ENCODE measurements at regions not wholly inside any gene's neighbourhood (a gene's known extent, or its start where the extent isn't known, plus 50 kb on each side); places are given as distances from the start of the nearest gene placed in this dataset.

- H3K27me3 ChIP-seq (ENCODE audit: control insufficient read depth, insufficient read depth) = no peaks in the 10 kb centered on the region
- H3K4me1 ChIP-seq (ENCODE audit: control insufficient read depth, insufficient read depth, low read length) = no peaks in the 10 kb centered on the region
- 50% methylated on average over 1 of the region's 1 CpG for WGBS
- intact Hi-C loops (cut with DNase I) = no loop called here
- no peaks in the 10 kb centered on the region for H3K9me3 ChIP-seq (ENCODE audit: control insufficient read depth, low read length)
- H3K4me3 ChIP-seq (ENCODE audit: low read length) = no peak overlapping the region
- ATAC-seq (no peak), DNase-seq (no peak)
- H3K27ac ChIP-seq (ENCODE audit: low read length) = no peak overlapping the region
Measured at GRCh38 chr5:107241841-107242240, 428.9 kb downstream of the EFNA5 start.

GRCh38 chr5:107235167-107235566 is 435.6 kb downstream of the EFNA5 start:
- 94% methylated on average over 6 of the region's 6 CpGs for whole genome bisulfite sequencing
- no peak overlapping the region for H3K27ac ChIP-seq (ENCODE audit: low read length)
- intact Hi-C loops (cut with DNase I) = no loop called here
- no peak overlapping the region for H3K4me3 ChIP-seq (ENCODE audit: low read length)
- H3K27me3 ChIP-seq (ENCODE audit: control insufficient read depth, insufficient read depth) = no peaks in the 10 kb centered on the region
- ATAC-seq (no peak), DNase-seq (no peak)
- no peaks in the 10 kb centered on the region for H3K9me3 ChIP-seq (ENCODE audit: control insufficient read depth, low read length)
- H3K4me1 ChIP-seq (ENCODE audit: control insufficient read depth, insufficient read depth, low read length) = no peaks in the 10 kb centered on the region

GRCh38 chr5:107232788-107233187 is 437.9 kb downstream of the EFNA5 start:
- Histone ChIP-seq H3K27me3 (ENCODE audit: control insufficient read depth, insufficient read depth) (no peaks in the 10 kb centered on the region), H3K4me1 (ENCODE audit: control insufficient read depth, insufficient read depth, low read length) (no peaks in the 10 kb centered on the region), H3K4me3 (ENCODE audit: low read length) (no peak overlapping the region), H3K9me3 (ENCODE audit: control insufficient read depth, low read length) (no peaks in the 10 kb centered on the region), H3K27ac (ENCODE audit: low read length) (no peak overlapping the region)
- intact Hi-C loops (cut with DNase I) = no loop called here
- 82% methylated on average over 4 of the region's 4 CpGs for whole genome bisulfite sequencing
- DNase-seq = no peak
- ATAC-seq = no peak

- no peak for ATAC-seq
- H3K4me3 ChIP-seq (ENCODE audit: low read length) = no peak overlapping the region
- no peaks in the 10 kb centered on the region for H3K9me3 ChIP-seq (ENCODE audit: control insufficient read depth, low read length)
- no peak overlapping the region for H3K27ac ChIP-seq (ENCODE audit: low read length)
- WGBS = 71% methylated on average over 1 of the region's 1 CpG
- no peak for DNase-seq
- H3K27me3 ChIP-seq (ENCODE audit: control insufficient read depth, insufficient read depth) = no peaks in the 10 kb centered on the region
- intact Hi-C loops (cut with DNase I) = no loop called here
- H3K4me1 ChIP-seq (ENCODE audit: control insufficient read depth, insufficient read depth, low read length) = no peaks in the 10 kb centered on the region
Measured at GRCh38 chr5:107232293-107232692, 438.4 kb downstream of the EFNA5 start.

- H3K27me3 ChIP-seq (ENCODE audit: control insufficient read depth, insufficient read depth) = no peaks in the 10 kb centered on the region
- no peaks in the 10 kb centered on the region for H3K9me3 ChIP-seq (ENCODE audit: control insufficient read depth, low read length)
- H3K4me3 ChIP-seq (ENCODE audit: low read length) = no peak overlapping the region
- WGBS = 75% methylated on average over 1 of the region's 1 CpG
- intact Hi-C loops (cut with DNase I) = no loop called here
- no peak overlapping the region for H3K27ac ChIP-seq (ENCODE audit: low read length)
- DNase-seq (no peak), ATAC-seq (no peak)
- H3K4me1 ChIP-seq (ENCODE audit: control insufficient read depth, insufficient read depth, low read length) = no peaks in the 10 kb centered on the region
Measured at GRCh38 chr5:107231191-107231590, 439.5 kb downstream of the EFNA5 start.

- H3K27me3 ChIP-seq (ENCODE audit: control insufficient read depth, insufficient read depth) = no peaks in the 10 kb centered on the region
- no peak overlapping the region for H3K4me3 ChIP-seq (ENCODE audit: low read length)
- 79% methylated on average over 3 of the region's 3 CpGs for WGBS
- no peaks in the 10 kb centered on the region for H3K4me1 ChIP-seq (ENCODE audit: control insufficient read depth, insufficient read depth, low read length)
- H3K27ac ChIP-seq (ENCODE audit: low read length) = no peak overlapping the region
- no peaks in the 10 kb centered on the region for H3K9me3 ChIP-seq (ENCODE audit: control insufficient read depth, low read length)
- no peak for ATAC-seq
- intact Hi-C loops (cut with DNase I) = no loop called here
- peak in 1 of 3 donors; percentile 10 for DNase-seq
Measured at GRCh38 chr5:107230367-107230766, 440.4 kb downstream of the EFNA5 start.

GRCh38 chr5:107228226-107228625 is 442.5 kb downstream of the EFNA5 start:
- no peak for ATAC-seq

GRCh38 chr5:107224272-107224671 is 446.5 kb downstream of the EFNA5 start:
- no peak for DNase-seq
- ATAC-seq = no peak
- 61% methylated on average over 1 of the region's 1 CpG for WGBS
- H3K4me3 ChIP-seq (ENCODE audit: low read length) = no peak overlapping the region
- intact Hi-C loops (cut with DNase I) = no loop called here
- no peaks in the 10 kb centered on the region for H3K4me1 ChIP-seq (ENCODE audit: control insufficient read depth, insufficient read depth, low read length)
- no peaks in the 10 kb centered on the region for H3K27me3 ChIP-seq (ENCODE audit: control insufficient read depth, insufficient read depth)
- H3K27ac ChIP-seq (ENCODE audit: low read length) = no peak overlapping the region
- peaks cover 2% of the 10 kb centered on the region for H3K9me3 ChIP-seq (ENCODE audit: control insufficient read depth, low read length)

More at GRCh38 chr5:107228226-107228625, 442.5 kb downstream of the EFNA5 start:
- no peaks in the 10 kb centered on the region for H3K4me1 ChIP-seq (ENCODE audit: control insufficient read depth, insufficient read depth, low read length)
- no peak for DNase-seq
- H3K4me3 ChIP-seq (ENCODE audit: low read length) = no peak overlapping the region
- H3K9me3 ChIP-seq (ENCODE audit: control insufficient read depth, low read length) = peaks cover 2% of the 10 kb centered on the region
- 87% methylated on average over 2 of the region's 2 CpGs for WGBS
- no peaks in the 10 kb centered on the region for H3K27me3 ChIP-seq (ENCODE audit: control insufficient read depth, insufficient read depth)
- no peak overlapping the region for H3K27ac ChIP-seq (ENCODE audit: low read length)
- intact Hi-C loops (cut with DNase I) = no loop called here

GRCh38 chr5:107223066-107223465 is 447.7 kb downstream of the EFNA5 start:
- H3K27ac ChIP-seq (ENCODE audit: low read length) = no peak overlapping the region
- intact Hi-C loops (cut with DNase I) = no loop called here
- WGBS = 78% methylated on average over 2 of the region's 2 CpGs

GRCh38 chr5:107219993-107220392 is 450.7 kb downstream of the EFNA5 start:
- Histone ChIP-seq H3K4me1 (ENCODE audit: control insufficient read depth, insufficient read depth, low read length) (no peaks in the 10 kb centered on the region), H3K4me3 (ENCODE audit: low read length) (no peak overlapping the region), H3K9me3 (ENCODE audit: control insufficient read depth, low read length) (peaks cover 2% of the 10 kb centered on the region), H3K27me3 (ENCODE audit: control insufficient read depth, insufficient read depth) (no peaks in the 10 kb centered on the region), H3K27ac (ENCODE audit: low read length) (no peak overlapping the region)
- intact Hi-C loops (cut with DNase I) = no loop called here
- ATAC-seq = no peak
- DNase-seq = no peak
- 55% methylated on average over 1 of the region's 1 CpG for WGBS

More at GRCh38 chr5:107223066-107223465, 447.7 kb downstream of the EFNA5 start:
- peaks cover 2% of the 10 kb centered on the region for H3K9me3 ChIP-seq (ENCODE audit: control insufficient read depth, low read length)
- H3K4me3 ChIP-seq (ENCODE audit: low read length) = no peak overlapping the region
- no peak for ATAC-seq
- no peak for DNase-seq
- H3K27me3 ChIP-seq (ENCODE audit: control insufficient read depth, insufficient read depth) = no peaks in the 10 kb centered on the region
- no peaks in the 10 kb centered on the region for H3K4me1 ChIP-seq (ENCODE audit: control insufficient read depth, insufficient read depth, low read length)

- Histone ChIP-seq H3K27ac (ENCODE audit: low read length) (peak overlapping the region; percentile 85), H3K4me3 (ENCODE audit: low read length) (no peak overlapping the region), H3K27me3 (ENCODE audit: control insufficient read depth, insufficient read depth) (no peaks in the 10 kb centered on the region), H3K9me3 (ENCODE audit: control insufficient read depth, low read length) (no peaks in the 10 kb centered on the region), H3K4me1 (ENCODE audit: control insufficient read depth, insufficient read depth, low read length) (no peaks in the 10 kb centered on the region)
- ATAC-seq (no peak), DNase-seq (no peak)
- intact Hi-C loops (cut with DNase I) = no loop called here
- 53% methylated on average over 1 of the region's 1 CpG for WGBS
Measured at GRCh38 chr5:107218457-107219193, 452.1 kb downstream of the EFNA5 start.

- peak; percentile 97 for ATAC-seq
- Histone ChIP-seq H3K4me3 (ENCODE audit: low read length) (no peak overlapping the region), H3K27me3 (ENCODE audit: control insufficient read depth, insufficient read depth) (no peaks in the 10 kb centered on the region), H3K4me1 (ENCODE audit: control insufficient read depth, insufficient read depth, low read length) (no peaks in the 10 kb centered on the region), H3K27ac (ENCODE audit: low read length) (peak overlapping the region; percentile 88), H3K9me3 (ENCODE audit: control insufficient read depth, low read length) (no peaks in the 10 kb centered on the region)
- intact Hi-C loops (cut with DNase I) = no loop called here
- peak; percentile 51 to 81 (median 81) for DNase-seq
- 58% methylated on average over 3 of the region's 3 CpGs for WGBS
Measured at GRCh38 chr5:107217721-107218130, 453.0 kb downstream of the EFNA5 start.

Data from right cardiac atrium (tissue), 5 donors.